ENCODE measurements at regions not wholly inside any gene's neighbourhood (a gene's known extent, or its start where the extent isn't known, plus 50 kb on each side); places are given as distances from the start of the nearest gene placed in this dataset.
A peak's percentile ranks its signal among the peaks of the same experiment; 100 is the strongest.
"Not testable (repeated sequence)": the region's sequence is repeated elsewhere in the genome, so short reads cannot be mapped to it uniquely, and the experiment has no call there.

DNA sequence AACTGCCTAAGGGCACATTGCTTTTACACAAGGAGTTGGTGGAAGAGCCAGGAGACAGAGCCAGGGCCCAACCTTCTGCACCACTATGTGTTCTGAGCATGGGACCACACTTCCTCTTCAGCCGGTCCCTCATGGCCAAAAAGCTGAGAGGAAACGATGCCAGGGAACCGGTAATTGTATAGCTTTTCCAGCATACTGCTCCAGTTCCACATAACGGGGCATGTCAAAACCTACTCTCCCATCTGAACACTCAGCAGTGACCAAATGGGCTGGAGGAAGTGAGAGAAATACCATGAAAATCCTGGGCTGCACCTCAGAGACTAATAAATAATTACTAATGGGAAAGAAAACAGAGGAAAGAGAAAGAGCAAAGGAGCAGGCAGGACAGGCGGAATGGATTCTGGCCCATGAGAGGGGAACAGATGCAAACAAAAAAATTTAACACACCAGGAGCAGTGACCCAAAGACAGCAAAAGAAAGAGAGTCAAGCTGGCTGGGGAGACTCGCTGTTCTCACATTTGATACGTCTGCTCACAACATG lies 52.0 kb upstream of the BMP2 start:
- no peak for DNase-seq

DNA sequence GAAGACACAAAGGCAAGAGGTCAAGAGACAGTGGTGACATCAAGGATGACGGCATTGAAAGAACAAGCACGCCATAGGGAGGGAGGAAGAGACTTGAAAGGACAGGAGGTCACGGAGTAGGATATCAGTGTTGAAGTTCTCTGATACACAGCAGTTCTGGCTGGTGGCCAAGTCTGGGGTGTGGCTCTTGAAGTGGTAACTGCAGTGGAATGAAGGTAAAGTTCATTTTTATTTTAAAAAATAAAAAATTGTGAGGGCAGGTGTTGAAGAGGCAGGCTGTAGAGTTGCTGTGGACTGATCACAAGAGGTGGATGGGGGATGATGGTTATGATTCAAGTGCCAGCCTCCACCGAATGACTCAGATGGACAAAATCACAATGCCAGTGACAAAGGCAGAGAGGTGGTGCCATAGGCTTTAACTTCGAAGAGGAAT lies 53.2 kb upstream of the BMP2 start:
- DNase-seq: peak in 1 of 3 experiments; percentile 12

DNA sequence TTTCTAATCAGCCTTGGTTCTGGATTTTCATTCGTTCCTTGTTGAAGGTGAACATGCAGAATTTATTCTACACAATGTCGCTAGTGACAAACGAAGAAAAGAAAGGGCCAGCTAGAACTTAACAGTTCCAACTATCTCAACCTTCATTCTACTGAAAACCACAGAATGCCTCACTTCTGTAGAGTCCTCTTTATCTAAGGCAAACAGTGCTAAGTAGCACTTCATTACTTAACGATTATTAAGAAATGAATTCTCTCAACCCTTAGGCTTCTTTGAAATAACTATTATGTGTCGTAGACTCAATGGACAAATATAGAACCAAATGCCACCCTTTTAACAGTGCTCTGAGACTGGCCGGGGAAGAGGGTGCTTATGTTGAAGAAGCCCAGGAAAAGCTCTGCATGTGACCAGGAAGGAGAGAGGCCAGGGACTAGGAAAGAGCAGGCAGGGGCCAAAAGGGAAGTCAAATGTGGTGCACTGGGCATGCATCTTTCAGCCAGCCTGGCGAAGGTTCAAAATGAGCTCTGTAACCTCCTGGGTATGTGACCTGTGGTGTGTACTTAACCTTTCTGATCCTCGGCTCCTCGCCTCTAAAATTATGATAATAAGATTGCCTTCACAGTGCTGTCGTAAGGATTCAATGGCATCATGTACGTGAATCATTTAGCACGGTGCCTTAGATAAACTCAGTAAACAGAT lies 55.4 kb upstream of the BMP2 start:
- DNase-seq: no peak

DNA sequence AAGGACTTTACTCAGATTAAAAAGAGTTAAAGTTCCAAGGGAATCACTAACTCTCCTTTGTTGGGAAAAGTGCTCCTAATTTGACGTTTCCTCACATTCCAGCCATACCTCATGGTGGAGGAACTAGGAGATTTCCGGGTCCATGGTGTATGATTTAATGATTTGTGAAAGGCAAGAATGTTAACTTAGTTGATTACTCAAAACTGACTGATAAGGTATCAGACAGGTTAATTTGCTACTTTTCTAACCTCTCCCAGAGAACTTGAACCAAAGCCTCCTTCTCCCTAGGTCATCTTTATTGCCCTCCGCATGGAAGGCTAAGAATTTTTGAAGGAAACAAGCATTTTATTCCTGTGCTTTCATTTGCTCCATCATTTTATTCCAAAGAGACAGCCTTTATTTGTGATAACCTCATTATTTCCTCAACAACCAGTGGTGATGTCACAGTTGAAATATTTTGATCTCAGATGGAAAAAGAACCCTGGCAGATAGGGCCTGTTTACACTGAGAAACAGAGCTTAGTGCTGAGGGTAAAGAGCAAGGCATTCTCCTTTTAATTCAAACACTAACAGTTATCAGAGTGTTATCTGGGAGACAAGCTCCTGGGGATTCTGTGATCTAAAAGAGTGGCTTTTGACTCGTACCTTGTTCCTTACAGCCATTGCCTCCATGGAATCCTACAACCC lies 57.4 kb upstream of the BMP2 start:
- DNase-seq: no peak

DNA sequence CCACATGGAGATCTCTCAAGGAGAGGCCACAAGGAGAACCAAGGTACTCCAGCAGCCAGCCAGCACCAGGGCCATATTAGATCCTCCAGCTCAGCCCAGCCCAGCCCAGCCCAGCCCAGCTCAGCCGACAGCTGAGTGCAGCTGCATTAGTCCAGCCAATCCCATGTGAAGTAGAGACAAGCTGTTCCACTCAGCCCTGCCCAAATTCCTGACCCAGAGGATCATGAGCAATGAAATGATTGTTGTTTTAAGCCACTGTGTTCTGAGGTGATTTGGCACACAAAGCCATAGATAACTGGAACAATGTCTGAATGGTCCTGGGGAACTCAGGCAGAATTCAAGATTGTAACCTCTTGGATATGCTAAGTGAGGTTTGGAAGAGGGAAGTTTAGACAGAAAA lies 59.5 kb upstream of the BMP2 start:
- DNase-seq: no peak

DNA sequence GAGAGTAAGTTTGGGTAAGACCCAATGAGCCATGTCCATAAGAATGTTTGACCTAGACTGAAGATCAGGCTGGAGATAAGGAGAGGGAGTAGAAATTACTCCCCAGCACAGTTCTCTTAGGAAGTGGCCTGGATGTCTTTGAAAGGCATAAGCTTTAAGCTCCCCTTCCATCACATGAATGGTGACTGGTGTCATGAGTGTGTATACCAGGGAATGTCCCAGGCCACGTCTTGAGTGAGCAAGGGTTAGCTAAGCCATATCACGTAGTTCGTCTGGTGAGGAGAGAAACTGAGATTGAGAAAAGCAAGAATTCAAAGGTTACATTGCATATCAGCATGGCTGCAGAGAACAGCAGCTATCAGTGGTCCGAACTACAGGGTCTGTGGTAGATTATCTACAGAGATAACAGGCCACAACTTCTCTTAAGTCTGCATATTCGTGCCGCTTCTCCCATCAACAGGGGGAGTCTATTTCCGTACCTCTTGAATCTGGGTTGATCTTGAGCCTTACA lies 60.1 kb upstream of the BMP2 start:
- DNase-seq: no peak

- no peak for DNase-seq
These were observed 61.4 kb upstream of the BMP2 start for GRCh38 chr20:6705926-6706548.

GRCh38 chr20:6705106-6705766 lies 62.2 kb upstream of the BMP2 start:
- DNase-seq: no peak

- DNase-seq: no peak
These were observed 63.2 kb upstream of the BMP2 start for GRCh38 chr20:6704132-6704861.

DNA sequence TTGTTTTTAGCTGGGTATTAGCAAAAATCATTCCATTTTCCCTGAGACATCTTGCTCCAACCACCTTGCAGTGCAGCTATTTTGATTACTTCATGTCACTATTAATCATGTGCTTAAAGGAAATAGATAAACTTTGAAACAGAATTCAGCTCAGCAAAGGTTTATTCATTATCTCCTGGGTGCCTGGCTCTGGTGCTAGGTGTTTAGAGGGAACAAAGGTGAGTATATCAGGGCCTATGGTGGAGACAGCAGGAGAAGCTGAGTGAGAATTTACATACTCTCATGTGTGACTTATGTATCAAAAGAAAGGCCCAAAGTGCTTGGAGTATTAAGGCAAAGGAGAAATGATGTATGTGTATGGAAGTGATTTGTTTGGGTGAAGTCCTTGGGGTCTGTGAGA lies 63.8 kb upstream of the BMP2 start:
- DNase-seq: no peak

DNA sequence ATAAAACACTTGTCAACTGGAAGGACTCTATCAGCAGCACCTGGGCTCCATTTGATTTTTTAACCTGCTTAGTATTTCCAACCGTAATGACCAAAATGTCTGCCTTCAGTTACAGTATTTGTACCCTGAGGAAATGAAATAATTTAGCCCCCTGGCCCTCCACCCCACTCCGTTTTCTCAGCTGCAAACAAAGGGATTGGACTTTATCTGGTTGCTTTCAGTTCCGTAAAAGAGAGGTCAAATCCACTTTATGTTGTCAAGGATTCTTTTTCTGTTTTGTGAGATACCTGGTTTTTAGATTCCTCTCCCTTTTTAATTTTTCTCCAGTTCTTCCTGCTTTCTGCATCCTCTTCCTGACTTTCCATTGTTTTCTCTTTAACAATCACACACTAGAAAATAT lies 64.4 kb upstream of the BMP2 start:
- DNase-seq: no peak

DNA sequence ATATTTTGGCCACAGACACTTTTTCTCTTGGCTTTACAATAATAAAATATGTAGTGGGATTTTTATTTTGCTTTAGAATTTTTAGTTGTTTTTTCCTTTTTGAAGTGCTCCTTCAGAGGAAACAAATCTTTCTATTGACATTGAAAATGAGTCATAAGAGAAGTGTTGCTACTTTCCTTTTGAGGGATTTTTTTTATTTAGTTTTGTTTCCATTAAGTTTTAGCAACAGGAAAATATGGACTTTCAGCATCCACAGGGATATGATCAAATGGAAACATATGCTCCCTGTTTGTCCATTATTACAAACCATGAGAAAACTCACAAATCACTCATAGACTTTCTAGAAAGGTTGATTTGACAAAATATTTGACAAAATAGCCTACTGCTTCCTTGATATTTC lies 65.3 kb upstream of the BMP2 start:
- DNase-seq: no peak

DNA sequence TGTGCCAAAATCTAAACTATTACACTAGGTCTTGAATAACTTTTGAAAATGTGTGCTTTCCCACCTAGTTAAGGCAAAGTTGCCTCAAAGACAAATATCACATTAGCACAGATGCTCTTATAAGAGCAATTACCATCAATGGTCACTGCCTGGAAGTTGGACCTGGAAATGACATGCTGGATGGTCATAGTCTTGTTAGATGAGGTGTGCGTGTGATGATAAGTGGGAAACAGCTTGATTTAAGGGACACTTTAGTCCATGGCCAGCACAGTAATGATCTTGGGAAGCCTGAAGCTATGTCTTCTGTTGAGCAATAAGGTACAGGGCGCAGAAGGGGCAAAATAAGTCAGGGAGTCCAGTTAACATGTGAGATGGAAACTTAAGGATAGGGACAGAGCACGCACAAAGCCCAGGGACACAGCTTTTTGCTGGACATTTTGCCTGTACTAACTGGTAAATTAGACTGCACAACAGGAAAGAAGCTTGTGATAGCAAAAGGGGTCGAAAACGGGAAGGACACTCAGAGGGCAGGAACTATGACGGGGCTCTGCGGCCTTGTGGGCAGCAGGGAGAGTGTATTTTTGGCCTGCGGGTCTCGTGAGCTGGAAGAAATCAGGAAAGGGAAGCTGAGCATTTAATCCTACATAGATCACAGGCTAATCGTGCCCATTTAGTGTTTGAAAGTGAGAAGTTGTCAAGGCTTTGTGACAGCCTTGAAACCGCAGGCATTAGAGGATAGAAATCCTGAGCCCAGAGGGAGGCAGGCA lies 66.7 kb upstream of the BMP2 start:
- no peak for DNase-seq

GRCh38 chr20:6699921-6700562 lies 67.4 kb upstream of the BMP2 start:
- no peak for DNase-seq

GRCh38 chr20:6698723-6699122 lies 68.8 kb upstream of the BMP2 start:
- DNase-seq: no peak

- no peak for DNase-seq
These were observed 69.4 kb upstream of the BMP2 start for GRCh38 chr20:6698056-6698455.

GRCh38 chr20:6697228-6697972 lies 70.1 kb upstream of the BMP2 start:
- DNase-seq: no peak

- DNase-seq: no peak
These were observed 71.5 kb upstream of the BMP2 start for GRCh38 chr20:6696001-6696400.

DNA sequence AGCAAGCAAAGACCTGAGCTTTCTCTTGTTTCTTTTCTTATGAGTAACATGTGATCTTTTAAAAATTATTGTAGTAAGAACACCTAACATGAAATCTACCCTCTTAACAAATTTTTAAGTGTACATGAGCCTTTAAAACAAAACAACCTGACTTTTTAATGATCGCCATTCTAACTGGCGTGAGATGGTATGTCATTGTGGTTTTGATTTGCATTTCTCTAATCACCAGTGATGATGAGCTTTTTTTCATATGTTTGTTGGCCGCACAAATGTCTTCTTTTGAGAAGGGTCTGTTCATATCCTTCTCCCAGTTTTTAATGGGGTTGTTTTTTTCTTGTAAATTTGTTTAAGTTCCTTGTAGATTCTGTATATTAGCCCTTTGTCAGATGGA lies 73.7 kb upstream of the BMP2 start:
- not testable (repeated sequence) for DNase-seq

- DNase-seq: no peak
These were observed 74.2 kb upstream of the BMP2 start for GRCh38 chr20:6693178-6693807.
